Lower leg skin (tissue), 4 donors: ENCODE measurements at regions not wholly inside any gene's neighbourhood (a gene's known extent, or its start where the extent isn't known, plus 50 kb on each side); places are given as distances from the start of the nearest gene placed in this dataset.

Experiments
- DNase-seq, 2 donors: peaks; one replicate each; pipeline ENCODE4 v3.0.0-alpha.2; 2019; ENCODE audit warnings: low spot score in 2 of 2
- H3K4me3 ChIP-seq: fragments of 200-600 bp; sonication (generic); 2 replicates; pipeline ENCODE4 v1.5.1; 2017; ENCODE audit warnings: mild to moderate bottlenecking, low read depth; ENCODE audit not compliant: poor library complexity, severe bottlenecking
- POLR2A ChIP-seq, 2 donors: fragments of 450-650 bp; IDR thresholded peaks; one replicate each; pipeline ENCODE4 v1.6.1; 2016 to 2017; ENCODE audit warnings: antibody characterized with exemption in 2 of 2, mild to moderate bottlenecking in 1 of 2, moderate library complexity in 1 of 2
- WGBS, 2 donors: methylation state at CpG; one replicate each; pipeline ENCODE4 v1.1.5; 2018; 5-methylcytosine and 5-hydroxymethylcytosine counted together
- intact Hi-C: fragments of 100-400 bp; cut with DNase I; formaldehyde crosslinking; loops from one replicate; pipeline ENCODE4 v1.15.0; 2023; ENCODE audit warnings: low total_unique reads
- TF ChIP-seq, protein P1 (sequence below), 3 donors: fragments of 450-650 bp; IDR thresholded peaks; one replicate each; pipeline ENCODE4 v1.5.1; 2016; ENCODE audit warnings: antibody characterized with exemption in 3 of 3, mild to moderate bottlenecking in 3 of 3, moderate library complexity in 2 of 3

DNA sequence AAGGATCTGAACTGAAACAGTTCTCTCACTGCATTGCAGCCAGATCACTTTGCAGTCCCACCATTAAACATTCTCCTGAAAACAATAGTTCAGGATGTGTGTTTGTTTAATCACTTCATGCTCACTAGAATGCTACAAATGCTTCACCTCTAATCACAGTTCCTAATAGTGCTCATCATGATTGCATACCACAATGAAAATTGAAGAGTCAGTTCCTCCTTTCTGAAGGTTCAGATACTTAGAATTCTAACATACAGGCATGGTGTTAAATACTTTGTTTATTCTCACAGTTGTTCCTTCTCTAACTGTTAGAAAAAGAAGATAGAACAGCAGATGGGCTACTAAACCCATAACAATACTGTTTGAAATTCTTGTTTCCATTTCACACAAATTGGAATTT, 622.3 kb upstream of the ACVR2A start:
- no peak overlapping the region for H3K4me3 ChIP-seq
- DNase-seq, result no peak
- intact Hi-C loops, result no loop called here
- no peak for TF ChIP-seq POLR2A (IDR thresholded peaks at IDR 0.05)
- TF ChIP-seq, protein P1, sequence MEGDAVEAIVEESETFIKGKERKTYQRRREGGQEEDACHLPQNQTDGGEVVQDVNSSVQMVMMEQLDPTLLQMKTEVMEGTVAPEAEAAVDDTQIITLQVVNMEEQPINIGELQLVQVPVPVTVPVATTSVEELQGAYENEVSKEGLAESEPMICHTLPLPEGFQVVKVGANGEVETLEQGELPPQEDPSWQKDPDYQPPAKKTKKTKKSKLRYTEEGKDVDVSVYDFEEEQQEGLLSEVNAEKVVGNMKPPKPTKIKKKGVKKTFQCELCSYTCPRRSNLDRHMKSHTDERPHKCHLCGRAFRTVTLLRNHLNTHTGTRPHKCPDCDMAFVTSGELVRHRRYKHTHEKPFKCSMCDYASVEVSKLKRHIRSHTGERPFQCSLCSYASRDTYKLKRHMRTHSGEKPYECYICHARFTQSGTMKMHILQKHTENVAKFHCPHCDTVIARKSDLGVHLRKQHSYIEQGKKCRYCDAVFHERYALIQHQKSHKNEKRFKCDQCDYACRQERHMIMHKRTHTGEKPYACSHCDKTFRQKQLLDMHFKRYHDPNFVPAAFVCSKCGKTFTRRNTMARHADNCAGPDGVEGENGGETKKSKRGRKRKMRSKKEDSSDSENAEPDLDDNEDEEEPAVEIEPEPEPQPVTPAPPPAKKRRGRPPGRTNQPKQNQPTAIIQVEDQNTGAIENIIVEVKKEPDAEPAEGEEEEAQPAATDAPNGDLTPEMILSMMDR (IDR thresholded peaks at IDR 0.05), result no peak

- TF ChIP-seq, protein P1 (IDR thresholded peaks at IDR 0.05), result no peak
- TF ChIP-seq POLR2A (IDR thresholded peaks at IDR 0.05), result no peak
- H3K4me3 ChIP-seq, result no peak overlapping the region
- intact Hi-C loops, result no loop called here
- no peak for DNase-seq
- WGBS, 2 donors, result 29 to 36% methylated on average over 2 of the region's 2 CpGs
Measured at GRCh38 chr2:147214914-147215313, 629.9 kb upstream of the ACVR2A start.

- TF ChIP-seq, protein P1 (IDR thresholded peaks at IDR 0.05), result no peak
- TF ChIP-seq POLR2A (IDR thresholded peaks at IDR 0.05), result no peak
- intact Hi-C loops, result no loop called here
- DNase-seq, result no peak
- no peak overlapping the region for H3K4me3 ChIP-seq
Measured at GRCh38 chr2:147211484-147211883, 633.3 kb upstream of the ACVR2A start.

DNA sequence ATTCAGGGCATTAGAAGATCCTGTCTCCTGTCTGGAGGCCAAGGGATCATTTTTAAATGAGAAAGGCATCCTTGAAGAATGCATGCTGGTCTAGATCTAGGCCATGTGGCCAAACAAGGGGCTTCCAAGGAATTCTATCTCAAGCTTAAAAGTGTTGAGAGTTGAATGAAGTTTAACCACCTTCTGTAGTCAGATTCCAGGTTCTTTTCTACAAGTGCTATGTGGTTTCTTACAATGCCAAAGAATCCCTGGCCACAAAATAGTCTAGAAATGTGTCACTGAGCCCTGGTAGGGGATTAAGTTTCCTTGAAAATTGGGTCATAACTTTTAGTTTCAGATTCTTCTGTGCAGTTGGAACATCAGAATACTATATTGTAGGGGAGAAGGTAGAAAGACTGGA, 640.7 kb upstream of the ACVR2A start:
- intact Hi-C loops, result no loop called here
- DNase-seq, result no peak
- no peak overlapping the region for H3K4me3 ChIP-seq
- TF ChIP-seq POLR2A (IDR thresholded peaks at IDR 0.05), result no peak
- TF ChIP-seq, protein P1 (IDR thresholded peaks at IDR 0.05), result no peak

GRCh38 chr2:147198651-147199171, 646.1 kb upstream of the ACVR2A start:
- no peak for TF ChIP-seq POLR2A (IDR thresholded peaks at IDR 0.05)
- TF ChIP-seq, protein P1 (IDR thresholded peaks at IDR 0.05), result no peak
- H3K4me3 ChIP-seq, result no peak overlapping the region
- no peak for DNase-seq
- WGBS, 2 donors, result 71 to 79% methylated on average over 5 of the region's 5 CpGs
- intact Hi-C loops, result no loop called here

DNA sequence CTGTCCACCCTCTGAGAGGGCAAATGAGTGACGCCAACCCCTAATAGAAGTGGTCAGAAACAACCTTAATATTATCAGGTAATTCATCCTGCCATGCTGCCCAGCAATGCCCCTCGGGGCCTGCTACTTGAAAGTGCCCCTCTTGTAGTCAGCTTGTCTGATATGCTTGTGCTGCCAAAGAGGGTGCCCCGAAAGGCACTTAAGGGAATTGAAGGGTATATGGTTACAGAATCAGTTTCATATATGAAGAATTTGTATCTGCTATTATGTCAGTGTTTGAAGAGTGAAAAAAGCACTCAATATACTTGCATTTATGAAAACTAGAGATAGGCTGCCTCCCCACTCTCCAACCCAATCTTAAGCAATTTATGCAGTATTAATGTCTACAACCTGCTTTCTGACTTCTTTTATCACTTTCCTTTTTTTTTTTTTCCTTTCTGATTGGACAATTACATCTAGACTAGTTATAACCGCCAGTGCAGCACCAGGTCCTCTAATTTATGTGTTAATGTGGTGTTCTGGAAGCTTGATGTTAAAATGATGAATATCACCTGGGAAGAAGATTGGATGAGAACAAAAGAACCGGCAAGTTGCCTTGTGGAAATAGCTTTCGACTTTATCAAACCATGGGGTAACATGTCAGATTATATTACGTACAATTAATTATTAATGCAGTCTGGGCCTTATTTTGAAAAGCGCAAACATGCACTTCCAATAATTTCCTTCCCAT, 646.9 kb upstream of the ACVR2A start:
- TF ChIP-seq, protein P1 (IDR thresholded peaks at IDR 0.05), result no peak
- TF ChIP-seq POLR2A (IDR thresholded peaks at IDR 0.05), result no peak
- no peak for DNase-seq
- intact Hi-C loops, result no loop called here
- WGBS, 2 donors, result 90% methylated on average over 8 of the region's 8 CpGs
- H3K4me3 ChIP-seq, result no peak overlapping the region
